ENCODE measurements at regions not wholly inside any gene's neighbourhood (a gene's known extent, or its start where the extent isn't known, plus 50 kb on each side); places are given as distances from the start of the nearest gene placed in this dataset.

DNA sequence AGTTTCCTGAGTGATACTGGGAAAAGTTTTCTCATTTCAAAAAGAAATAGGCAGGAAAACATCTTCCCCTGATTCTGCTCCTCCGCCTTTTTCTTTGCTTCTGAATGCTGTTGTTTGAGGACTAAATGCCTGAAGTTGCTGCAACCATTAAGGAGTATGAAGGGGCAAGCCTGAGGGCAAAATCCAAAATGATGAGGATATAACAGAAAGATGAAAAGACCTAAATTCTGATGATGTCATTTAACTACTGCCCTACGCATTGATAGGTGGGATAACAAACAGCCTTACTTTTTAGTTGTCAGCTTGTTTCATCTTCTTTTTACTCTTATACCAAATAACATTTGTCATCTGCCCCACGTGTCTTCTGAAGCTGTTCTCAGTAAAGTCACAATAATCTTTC lies 474.6 kb upstream of the MMS22L start:
- TF ChIP-seq, protein P1, sequence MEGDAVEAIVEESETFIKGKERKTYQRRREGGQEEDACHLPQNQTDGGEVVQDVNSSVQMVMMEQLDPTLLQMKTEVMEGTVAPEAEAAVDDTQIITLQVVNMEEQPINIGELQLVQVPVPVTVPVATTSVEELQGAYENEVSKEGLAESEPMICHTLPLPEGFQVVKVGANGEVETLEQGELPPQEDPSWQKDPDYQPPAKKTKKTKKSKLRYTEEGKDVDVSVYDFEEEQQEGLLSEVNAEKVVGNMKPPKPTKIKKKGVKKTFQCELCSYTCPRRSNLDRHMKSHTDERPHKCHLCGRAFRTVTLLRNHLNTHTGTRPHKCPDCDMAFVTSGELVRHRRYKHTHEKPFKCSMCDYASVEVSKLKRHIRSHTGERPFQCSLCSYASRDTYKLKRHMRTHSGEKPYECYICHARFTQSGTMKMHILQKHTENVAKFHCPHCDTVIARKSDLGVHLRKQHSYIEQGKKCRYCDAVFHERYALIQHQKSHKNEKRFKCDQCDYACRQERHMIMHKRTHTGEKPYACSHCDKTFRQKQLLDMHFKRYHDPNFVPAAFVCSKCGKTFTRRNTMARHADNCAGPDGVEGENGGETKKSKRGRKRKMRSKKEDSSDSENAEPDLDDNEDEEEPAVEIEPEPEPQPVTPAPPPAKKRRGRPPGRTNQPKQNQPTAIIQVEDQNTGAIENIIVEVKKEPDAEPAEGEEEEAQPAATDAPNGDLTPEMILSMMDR (IDR thresholded peaks at IDR 0.05; ENCODE audit: insufficient read depth, low read length, poor library complexity, severe bottlenecking) = no peak
- TF ChIP-seq EZH2phosphoT487 (conservative IDR thresholded peaks at IDR 0.05; ENCODE audit: low read length) = no peak
